MM.1S (cell line): ENCODE measurements at regions not wholly inside any gene's neighbourhood (a gene's known extent, or its start where the extent isn't known, plus 50 kb on each side); places are given as distances from the start of the nearest gene placed in this dataset.

ENCODE experiments used
- DNase-seq: peaks from one replicate; pipeline ENCODE4 v3.0.0-alpha.2; 2015
- H2AFZ ChIP-seq: fragments of 300-600 bp; sonication (generic); 2 replicates; pipeline ENCODE4 v1.6.0; 2016; ENCODE audit warnings: antibody characterized with exemption, low read length
- H3F3A ChIP-seq: fragments of 300-600 bp; sonication (generic); 2 replicates; pipeline ENCODE4 v1.6.1; 2016; ENCODE audit warnings: mild to moderate bottlenecking, antibody characterized with exemption, low read length, moderate library complexity, mixed read lengths; ENCODE audit not compliant: insufficient read depth
- H3K27ac ChIP-seq: fragments of 300-600 bp; sonication (generic); 2 replicates; pipeline ENCODE4 v1.5.1; 2016; ENCODE audit warnings: mild to moderate bottlenecking, low read length
- H3K27me3 ChIP-seq: fragments of 300-600 bp; sonication (generic); replicated peaks from 2 replicates; pipeline ENCODE4 v1.6.0; 2016; ENCODE audit warnings: low read length; ENCODE audit not compliant: insufficient read depth
- H3K36me3 ChIP-seq: fragments of 300-600 bp; sonication (generic); replicated peaks from 2 replicates; pipeline ENCODE4 v1.6.1; 2016; ENCODE audit warnings: mild to moderate bottlenecking, low read length, mixed read lengths; ENCODE audit not compliant: insufficient read depth
- H3K4me1 ChIP-seq: fragments of 300-600 bp; sonication (generic); 2 replicates; pipeline ENCODE4 v1.6.1; 2016; ENCODE audit warnings: low read length, mixed read lengths
- H3K4me2 ChIP-seq: fragments of 300-600 bp; sonication (generic); 2 replicates; pipeline ENCODE4 v1.6.0; 2016; ENCODE audit warnings: low read depth, low read length
- H3K4me3 ChIP-seq: fragments of 300-600 bp; sonication (generic); 2 replicates; pipeline ENCODE4 v1.5.1; 2016; ENCODE audit warnings: low read length, mixed read lengths
- H3K79me2 ChIP-seq: fragments of 300-600 bp; sonication (generic); 2 replicates; pipeline ENCODE4 v1.6.1; 2016; ENCODE audit warnings: mixed run types, low read length, mixed read lengths
- H3K9ac ChIP-seq: fragments of 300-600 bp; sonication (generic); 2 replicates; pipeline ENCODE4 v1.6.1; 2016; ENCODE audit warnings: low read length, mixed read lengths
- H3K9me2 ChIP-seq: fragments of 300-600 bp; sonication (generic); replicated peaks from 2 replicates; pipeline ENCODE4 v1.6.1; 2016; ENCODE audit warnings: mild to moderate bottlenecking, low read length, mixed read lengths; ENCODE audit not compliant: insufficient read depth
- H3K9me3 ChIP-seq: fragments of 300-600 bp; sonication (generic); replicated peaks from 2 replicates; pipeline ENCODE4 v1.6.1; 2016; ENCODE audit warnings: mild to moderate bottlenecking, low read length, mixed read lengths; ENCODE audit not compliant: insufficient read depth
- H4K20me1 ChIP-seq: fragments of 300-600 bp; sonication (generic); 2 replicates; pipeline ENCODE4 v1.6.1; 2016; ENCODE audit warnings: mild to moderate bottlenecking, low read length, moderate library complexity, mixed read lengths; ENCODE audit not compliant: insufficient read depth
- EZH2 ChIP-seq: fragments of 300-600 bp; sonication (generic); optimal IDR thresholded peaks from 2 replicates; pipeline ENCODE3; 2017; ENCODE audit warnings: low read depth, mild to moderate bottlenecking, antibody characterized with exemption, low read length, mixed read lengths
- EZH2phosphoT487 ChIP-seq: fragments of 300-600 bp; sonication (generic); IDR thresholded peaks from 2 replicates; pipeline ENCODE4 v1.6.1; 2018; ENCODE audit warnings: antibody characterized with exemption, low read length
- TF ChIP-seq, protein P1 (sequence below): fragments of 300-600 bp; sonication (generic); IDR thresholded peaks from 2 replicates; pipeline ENCODE4 v1.5.1; 2016; ENCODE audit warnings: antibody characterized with exemption, low read length, mixed read lengths

DNA sequence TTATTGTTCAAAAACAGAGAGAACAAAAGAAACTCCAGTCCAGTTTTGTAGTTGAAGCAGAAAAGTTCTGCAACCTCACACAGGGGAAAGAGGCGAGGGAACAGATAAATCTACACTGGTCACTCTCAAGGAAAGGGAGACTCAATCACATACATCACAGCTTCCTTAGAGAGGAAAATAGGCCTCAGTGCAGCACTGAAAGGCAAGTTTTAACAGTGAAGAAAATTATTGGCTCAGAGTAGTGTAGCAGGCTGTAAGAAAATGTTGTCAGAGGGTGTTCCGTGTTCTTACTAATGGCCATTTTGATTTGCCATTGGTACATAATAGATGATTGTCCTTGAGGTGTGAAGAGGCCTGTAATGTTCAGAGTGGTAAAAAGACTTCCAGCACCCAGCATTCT, 530.0 kb upstream of the CDH6 start:
- no peak for DNase-seq
- no peaks in the 10 kb centered on the region for H3K9me3 ChIP-seq
- no peak overlapping the region for H3K27ac ChIP-seq
- H3K4me1 ChIP-seq: no peaks in the 10 kb centered on the region
- H3K27me3 ChIP-seq: no peaks in the 10 kb centered on the region
- H3K4me2 ChIP-seq: no peak overlapping the region
- H3K4me3 ChIP-seq: no peak overlapping the region
- H4K20me1 ChIP-seq: no peaks in the 10 kb centered on the region
- H3K79me2 ChIP-seq: no peaks in the 10 kb centered on the region
- H2AFZ ChIP-seq: no peak overlapping the region
- no peaks in the 10 kb centered on the region for H3K36me3 ChIP-seq
- H3K9me2 ChIP-seq: no peaks in the 10 kb centered on the region
- H3K9ac ChIP-seq: no peak overlapping the region
- TF ChIP-seq EZH2 (no peak), EZH2phosphoT487 (no peak)
- TF ChIP-seq, protein P1, sequence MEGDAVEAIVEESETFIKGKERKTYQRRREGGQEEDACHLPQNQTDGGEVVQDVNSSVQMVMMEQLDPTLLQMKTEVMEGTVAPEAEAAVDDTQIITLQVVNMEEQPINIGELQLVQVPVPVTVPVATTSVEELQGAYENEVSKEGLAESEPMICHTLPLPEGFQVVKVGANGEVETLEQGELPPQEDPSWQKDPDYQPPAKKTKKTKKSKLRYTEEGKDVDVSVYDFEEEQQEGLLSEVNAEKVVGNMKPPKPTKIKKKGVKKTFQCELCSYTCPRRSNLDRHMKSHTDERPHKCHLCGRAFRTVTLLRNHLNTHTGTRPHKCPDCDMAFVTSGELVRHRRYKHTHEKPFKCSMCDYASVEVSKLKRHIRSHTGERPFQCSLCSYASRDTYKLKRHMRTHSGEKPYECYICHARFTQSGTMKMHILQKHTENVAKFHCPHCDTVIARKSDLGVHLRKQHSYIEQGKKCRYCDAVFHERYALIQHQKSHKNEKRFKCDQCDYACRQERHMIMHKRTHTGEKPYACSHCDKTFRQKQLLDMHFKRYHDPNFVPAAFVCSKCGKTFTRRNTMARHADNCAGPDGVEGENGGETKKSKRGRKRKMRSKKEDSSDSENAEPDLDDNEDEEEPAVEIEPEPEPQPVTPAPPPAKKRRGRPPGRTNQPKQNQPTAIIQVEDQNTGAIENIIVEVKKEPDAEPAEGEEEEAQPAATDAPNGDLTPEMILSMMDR: no peak
- no peaks in the 10 kb centered on the region for H3F3A ChIP-seq

DNA sequence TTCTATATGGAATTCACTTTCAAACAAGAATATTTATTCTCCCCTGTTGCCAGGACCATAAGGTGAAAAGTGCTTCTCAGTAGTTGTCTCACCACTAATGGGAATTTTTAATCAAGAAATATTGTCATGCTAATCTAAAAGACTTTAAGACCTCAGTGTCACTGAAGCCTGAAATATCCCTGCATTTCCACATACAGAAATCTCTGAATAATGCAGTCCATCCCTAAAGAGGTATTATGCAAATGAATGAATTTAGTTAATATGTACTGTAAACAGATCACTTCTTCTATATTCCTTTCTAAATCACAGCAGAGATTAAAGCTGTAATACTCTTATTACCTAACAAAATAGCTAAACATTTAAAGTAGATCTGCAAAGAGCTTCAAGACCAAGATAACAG, 531.1 kb upstream of the CDH6 start:
- H3K9me2 ChIP-seq: no peaks in the 10 kb centered on the region
- H3K27ac ChIP-seq: no peak overlapping the region
- no peak overlapping the region for H3K4me3 ChIP-seq
- no peaks in the 10 kb centered on the region for H3K79me2 ChIP-seq
- H3K4me1 ChIP-seq: no peaks in the 10 kb centered on the region
- H2AFZ ChIP-seq: no peak overlapping the region
- no peaks in the 10 kb centered on the region for H3F3A ChIP-seq
- H3K4me2 ChIP-seq: no peak overlapping the region
- TF ChIP-seq, protein P1: no peak
- no peak for TF ChIP-seq EZH2
- TF ChIP-seq EZH2phosphoT487: no peak
- H3K27me3 ChIP-seq: no peaks in the 10 kb centered on the region
- DNase-seq: no peak
- H3K9me3 ChIP-seq: no peaks in the 10 kb centered on the region
- H4K20me1 ChIP-seq: no peaks in the 10 kb centered on the region
- H3K9ac ChIP-seq: no peak overlapping the region
- no peaks in the 10 kb centered on the region for H3K36me3 ChIP-seq

- Histone ChIP-seq H3K9me3 (no peaks in the 10 kb centered on the region), H3K4me2 (no peak overlapping the region), H3K27ac (no peak overlapping the region), H3K36me3 (no peaks in the 10 kb centered on the region), H2AFZ (no peak overlapping the region), H3K4me1 (no peaks in the 10 kb centered on the region), H3K9me2 (no peaks in the 10 kb centered on the region), H3K9ac (no peak overlapping the region), H3F3A (no peaks in the 10 kb centered on the region), H3K79me2 (no peaks in the 10 kb centered on the region), H3K4me3 (no peak overlapping the region), H4K20me1 (no peaks in the 10 kb centered on the region), H3K27me3 (no peaks in the 10 kb centered on the region)
- no peak for DNase-seq
- TF ChIP-seq EZH2phosphoT487 (no peak), EZH2 (no peak)
- TF ChIP-seq, protein P1: no peak
Observed at GRCh38 chr5:30661730-30662129, 531.8 kb upstream of the CDH6 start.
